NB4 (cell line): ENCODE measurements at regions not wholly inside any gene's neighbourhood (a gene's known extent, or its start where the extent isn't known, plus 50 kb on each side); places are given as distances from the start of the nearest gene placed in this dataset.

Source experiments
- MYC ChIP-seq: IDR thresholded peaks from 2 replicates; pipeline ENCODE4 v1.6.1; 2011; ENCODE audit warnings: low read depth, low read length
- POLR2A ChIP-seq: IDR thresholded peaks from 2 replicates; pipeline ENCODE4 v1.6.1; 2011; ENCODE audit warnings: mild to moderate bottlenecking; ENCODE audit not compliant: insufficient read length; ENCODE audit errors: extremely low read depth
- TF ChIP-seq, protein P1 (sequence below): IDR thresholded peaks from one replicate; pipeline ENCODE4 v1.5.1; 2012; ENCODE audit warnings: low read depth, low read length
- TF ChIP-seq, protein P2 (sequence below): IDR thresholded peaks from 2 replicates; pipeline ENCODE4 v1.6.1; 2011; ENCODE audit warnings: low read depth, low read length

DNA sequence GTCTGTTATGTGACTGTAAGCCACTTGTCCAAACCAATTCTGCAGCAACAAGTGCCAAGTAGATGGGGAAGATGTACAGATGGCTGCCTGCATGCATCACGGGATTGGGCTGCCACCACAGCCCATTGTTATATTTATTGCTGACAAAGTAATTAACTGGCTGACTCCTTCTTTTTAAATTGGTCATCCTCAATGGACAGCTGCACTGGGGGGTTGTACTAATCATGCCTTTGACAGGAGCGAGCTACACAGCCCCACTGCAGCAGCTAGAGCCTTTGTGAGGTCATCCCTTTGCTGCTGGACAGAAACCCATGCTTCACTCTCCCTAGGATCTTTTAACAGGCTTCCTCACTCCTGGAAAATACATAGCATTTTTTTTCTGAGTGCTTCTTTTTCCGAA lies 146.7 kb upstream of the CXXC4 start:
- TF ChIP-seq POLR2A (no peak), MYC (no peak)
- TF ChIP-seq, protein P1, sequence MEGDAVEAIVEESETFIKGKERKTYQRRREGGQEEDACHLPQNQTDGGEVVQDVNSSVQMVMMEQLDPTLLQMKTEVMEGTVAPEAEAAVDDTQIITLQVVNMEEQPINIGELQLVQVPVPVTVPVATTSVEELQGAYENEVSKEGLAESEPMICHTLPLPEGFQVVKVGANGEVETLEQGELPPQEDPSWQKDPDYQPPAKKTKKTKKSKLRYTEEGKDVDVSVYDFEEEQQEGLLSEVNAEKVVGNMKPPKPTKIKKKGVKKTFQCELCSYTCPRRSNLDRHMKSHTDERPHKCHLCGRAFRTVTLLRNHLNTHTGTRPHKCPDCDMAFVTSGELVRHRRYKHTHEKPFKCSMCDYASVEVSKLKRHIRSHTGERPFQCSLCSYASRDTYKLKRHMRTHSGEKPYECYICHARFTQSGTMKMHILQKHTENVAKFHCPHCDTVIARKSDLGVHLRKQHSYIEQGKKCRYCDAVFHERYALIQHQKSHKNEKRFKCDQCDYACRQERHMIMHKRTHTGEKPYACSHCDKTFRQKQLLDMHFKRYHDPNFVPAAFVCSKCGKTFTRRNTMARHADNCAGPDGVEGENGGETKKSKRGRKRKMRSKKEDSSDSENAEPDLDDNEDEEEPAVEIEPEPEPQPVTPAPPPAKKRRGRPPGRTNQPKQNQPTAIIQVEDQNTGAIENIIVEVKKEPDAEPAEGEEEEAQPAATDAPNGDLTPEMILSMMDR, result no peak
- TF ChIP-seq, protein P2, sequence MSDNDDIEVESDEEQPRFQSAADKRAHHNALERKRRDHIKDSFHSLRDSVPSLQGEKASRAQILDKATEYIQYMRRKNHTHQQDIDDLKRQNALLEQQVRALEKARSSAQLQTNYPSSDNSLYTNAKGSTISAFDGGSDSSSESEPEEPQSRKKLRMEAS, result no peak
